Chondrocyte (in vitro differentiated cells): ENCODE measurements at regions not wholly inside any gene's neighbourhood (a gene's known extent, or its start where the extent isn't known, plus 50 kb on each side); places are given as distances from the start of the nearest gene placed in this dataset.
A peak's percentile ranks its signal among the peaks of the same experiment; 100 is the strongest.
"Not testable (repeated sequence)": the region's sequence is repeated elsewhere in the genome, so short reads cannot be mapped to it uniquely, and the experiment has no call there.

Source experiments
- DNase-seq: peaks from one replicate; pipeline ENCODE4 v3.0.0; 2021; ENCODE audit warnings: mixed read lengths, low spot score
- H3K27ac Mint-ChIP-seq: one replicate; pipeline ENCODE4 v1.8.0; 2021; ENCODE audit warnings: mild to moderate bottlenecking, moderate library complexity, mixed read lengths; ENCODE audit not compliant: unreplicated experiment
- H3K27me3 Mint-ChIP-seq: 2 replicates; pipeline ENCODE4 v1.8.0; 2021; ENCODE audit warnings: low read depth, mixed read lengths
- H3K36me3 Mint-ChIP-seq: 2 replicates; pipeline ENCODE4 v1.8.0; 2021; ENCODE audit warnings: low read depth, mixed read lengths
- H3K4me1 Mint-ChIP-seq: 2 replicates; pipeline ENCODE4 v1.8.0; 2021; ENCODE audit warnings: low read depth, mild to moderate bottlenecking, mixed read lengths
- H3K4me3 Mint-ChIP-seq: one replicate; pipeline ENCODE4 v1.8.0; 2021; ENCODE audit warnings: mild to moderate bottlenecking, moderate library complexity, mixed read lengths; ENCODE audit not compliant: unreplicated experiment
- H3K9me3 Mint-ChIP-seq: 2 replicates; pipeline ENCODE4 v1.8.0; 2021; ENCODE audit warnings: low read depth, mixed read lengths
- TF ChIP-seq, protein P1 (sequence below): fragments of 200-600 bp; sonication (generic); IDR thresholded peaks from 2 replicates; pipeline ENCODE4 v1.5.0; 2021; ENCODE audit warnings: antibody characterized with exemption, mild to moderate bottlenecking, moderate library complexity

DNA sequence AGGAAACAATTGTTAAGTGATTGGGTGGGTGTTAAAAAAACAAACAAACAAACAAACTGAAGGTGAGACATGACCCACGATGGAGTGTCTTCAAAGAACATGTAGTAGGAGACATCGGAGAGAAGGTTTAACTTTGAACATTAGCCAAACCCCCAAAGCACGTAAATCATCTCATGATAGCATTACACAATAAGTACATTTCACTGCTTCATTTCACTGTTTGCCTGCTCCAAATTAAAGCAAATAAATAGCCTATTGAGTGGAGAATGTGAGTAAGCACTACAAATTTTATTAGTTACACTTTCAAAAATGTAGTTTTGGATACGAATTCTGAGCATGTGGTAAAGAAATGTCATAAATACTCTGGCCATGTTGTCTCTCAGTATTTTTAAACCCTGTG lies 287.0 kb downstream of the SI start:
- Mint-ChIP-seq H3K36me3 (no peaks in the 10 kb centered on the region), H3K4me1 (no peaks in the 10 kb centered on the region), H3K27ac (no peak overlapping the region), H3K27me3 (peaks cover 3% of the 10 kb centered on the region), H3K4me3 (no peak overlapping the region), H3K9me3 (peaks cover 9% of the 10 kb centered on the region)
- DNase-seq: no peak
- TF ChIP-seq, protein P1, sequence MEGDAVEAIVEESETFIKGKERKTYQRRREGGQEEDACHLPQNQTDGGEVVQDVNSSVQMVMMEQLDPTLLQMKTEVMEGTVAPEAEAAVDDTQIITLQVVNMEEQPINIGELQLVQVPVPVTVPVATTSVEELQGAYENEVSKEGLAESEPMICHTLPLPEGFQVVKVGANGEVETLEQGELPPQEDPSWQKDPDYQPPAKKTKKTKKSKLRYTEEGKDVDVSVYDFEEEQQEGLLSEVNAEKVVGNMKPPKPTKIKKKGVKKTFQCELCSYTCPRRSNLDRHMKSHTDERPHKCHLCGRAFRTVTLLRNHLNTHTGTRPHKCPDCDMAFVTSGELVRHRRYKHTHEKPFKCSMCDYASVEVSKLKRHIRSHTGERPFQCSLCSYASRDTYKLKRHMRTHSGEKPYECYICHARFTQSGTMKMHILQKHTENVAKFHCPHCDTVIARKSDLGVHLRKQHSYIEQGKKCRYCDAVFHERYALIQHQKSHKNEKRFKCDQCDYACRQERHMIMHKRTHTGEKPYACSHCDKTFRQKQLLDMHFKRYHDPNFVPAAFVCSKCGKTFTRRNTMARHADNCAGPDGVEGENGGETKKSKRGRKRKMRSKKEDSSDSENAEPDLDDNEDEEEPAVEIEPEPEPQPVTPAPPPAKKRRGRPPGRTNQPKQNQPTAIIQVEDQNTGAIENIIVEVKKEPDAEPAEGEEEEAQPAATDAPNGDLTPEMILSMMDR: no peak

DNA sequence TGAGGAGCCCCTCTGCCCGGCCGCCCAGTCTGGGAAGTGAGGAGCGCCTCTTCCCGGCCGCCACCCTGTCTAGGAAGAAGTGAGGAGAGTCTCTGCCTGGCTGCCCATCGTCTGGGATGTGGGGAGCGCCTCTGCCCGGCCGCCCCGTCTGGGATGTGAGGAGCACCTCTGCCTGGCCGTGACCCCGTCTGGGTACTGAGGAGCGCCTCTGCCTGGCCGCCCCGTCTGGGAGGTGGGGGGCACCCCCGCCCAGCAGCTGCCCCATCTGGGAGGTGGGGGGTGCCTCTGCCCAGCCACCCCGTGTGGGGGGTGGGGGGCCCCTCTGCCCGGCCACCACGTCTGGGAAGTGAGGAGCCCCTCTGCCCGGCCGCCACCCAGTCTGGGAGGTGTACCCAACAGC lies 293.9 kb downstream of the SI start:
- H3K36me3 Mint-ChIP-seq, H3K4me1 Mint-ChIP-seq, H3K4me3 Mint-ChIP-seq, H3K27me3 Mint-ChIP-seq, H3K27ac Mint-ChIP-seq: not testable (repeated sequence)
- peaks cover 12% of the 10 kb centered on the region for H3K9me3 Mint-ChIP-seq
- peak; percentile 65 for DNase-seq

DNA sequence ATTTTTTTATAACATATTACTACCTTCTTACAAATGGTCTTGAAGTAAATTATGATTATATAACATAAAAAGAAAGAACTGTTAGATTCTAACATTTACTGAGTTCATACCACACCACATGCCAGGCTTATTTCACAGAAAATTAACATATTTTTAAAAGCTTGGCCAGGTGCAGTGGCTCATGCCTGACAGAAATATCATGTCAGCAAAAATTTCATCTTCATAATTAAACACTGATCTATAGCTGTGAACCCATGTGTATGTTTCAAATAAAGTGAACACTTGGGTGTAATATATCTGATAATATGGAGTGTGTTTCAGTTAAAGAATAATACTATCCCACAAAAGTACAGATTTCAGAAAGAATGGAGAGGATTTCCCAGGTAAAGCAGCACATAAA lies 296.5 kb downstream of the SI start:
- DNase-seq: no peak
- Mint-ChIP-seq H3K4me1 (no peaks in the 10 kb centered on the region), H3K27ac (no peak overlapping the region), H3K36me3 (no peaks in the 10 kb centered on the region), H3K27me3 (peaks cover 11% of the 10 kb centered on the region), H3K4me3 (no peak overlapping the region), H3K9me3 (peaks cover 16% of the 10 kb centered on the region)
- TF ChIP-seq, protein P1: no peak

DNA sequence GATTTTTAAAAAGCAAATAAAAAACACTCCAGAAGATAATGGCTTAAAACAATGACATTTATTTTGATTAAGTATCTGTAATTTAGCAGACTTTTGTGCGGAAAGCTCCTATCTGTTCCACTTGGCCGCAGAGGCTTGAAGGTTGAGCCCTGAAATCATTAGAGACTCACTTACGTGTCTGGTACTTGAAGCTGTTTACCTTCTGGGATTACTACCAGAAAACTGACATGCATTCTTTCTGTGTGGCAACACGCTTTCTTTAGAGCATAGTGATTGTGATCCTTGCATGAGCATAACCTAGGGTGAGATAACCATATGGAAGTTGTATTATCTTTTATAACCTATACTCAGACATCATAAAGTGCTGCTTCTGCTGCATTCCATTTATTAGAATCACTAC lies 298.5 kb downstream of the SI start:
- Mint-ChIP-seq H3K27me3 (peaks cover 11% of the 10 kb centered on the region), H3K36me3 (no peaks in the 10 kb centered on the region), H3K9me3 (peaks cover 11% of the 10 kb centered on the region), H3K4me3 (no peak overlapping the region), H3K27ac (no peak overlapping the region), H3K4me1 (no peaks in the 10 kb centered on the region)
- no peak for DNase-seq
- TF ChIP-seq, protein P1: no peak

DNA sequence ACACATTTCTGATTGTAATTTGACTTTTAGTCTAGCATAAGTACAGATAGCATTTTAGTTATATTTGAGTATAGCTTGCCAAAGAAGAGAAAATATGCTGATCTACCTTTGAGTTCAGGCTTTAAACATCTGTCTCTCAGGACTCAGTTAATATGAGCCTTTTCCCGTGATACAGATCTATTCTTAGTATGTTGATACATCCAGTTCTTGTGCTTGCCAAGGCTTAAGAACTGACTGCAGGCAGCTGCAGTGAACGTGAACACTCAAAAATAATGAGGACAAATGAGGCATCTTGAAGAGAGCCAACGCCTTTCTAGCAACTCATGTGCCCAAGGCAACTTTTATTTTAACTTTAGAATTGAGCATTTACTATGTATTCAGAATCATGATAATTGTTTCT lies 325.5 kb downstream of the SI start:
- no peaks in the 10 kb centered on the region for H3K4me1 Mint-ChIP-seq
- H3K4me3 Mint-ChIP-seq: no peak overlapping the region
- no peak for DNase-seq
- H3K9me3 Mint-ChIP-seq: no peaks in the 10 kb centered on the region
- no peaks in the 10 kb centered on the region for H3K36me3 Mint-ChIP-seq
- H3K27me3 Mint-ChIP-seq: peaks cover 7% of the 10 kb centered on the region
- TF ChIP-seq, protein P1: no peak
- no peak overlapping the region for H3K27ac Mint-ChIP-seq

DNA sequence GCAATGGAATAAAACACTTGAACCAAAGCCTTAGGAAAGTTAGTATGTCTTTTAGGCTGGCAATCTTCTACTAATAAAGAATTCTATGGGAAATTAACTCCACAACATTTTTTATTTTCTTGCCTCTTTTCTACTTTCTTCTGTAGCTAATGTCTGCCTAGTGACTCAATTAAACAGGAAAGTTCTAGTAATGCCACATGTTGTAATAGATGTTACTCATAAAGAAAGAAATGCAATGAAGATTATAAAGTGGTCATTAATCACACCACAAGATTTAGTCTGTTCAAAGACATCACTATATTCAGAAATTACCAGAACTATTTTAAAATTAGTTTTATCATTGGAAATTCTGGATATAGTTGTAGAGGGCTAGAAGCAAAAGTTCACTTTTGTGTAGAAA lies 329.7 kb downstream of the SI start:
- TF ChIP-seq, protein P1: no peak
- Mint-ChIP-seq H3K36me3 (no peaks in the 10 kb centered on the region), H3K27ac (no peak overlapping the region), H3K27me3 (peaks cover 9% of the 10 kb centered on the region), H3K9me3 (no peaks in the 10 kb centered on the region), H3K4me1 (no peaks in the 10 kb centered on the region), H3K4me3 (no peak overlapping the region)
- no peak for DNase-seq
